ENCODE measurements at regions not wholly inside any gene's neighbourhood (a gene's known extent, or its start where the extent isn't known, plus 50 kb on each side); places are given as distances from the start of the nearest gene placed in this dataset.

- no peaks in the 10 kb centered on the region for H3K36me3 Mint-ChIP-seq (ENCODE audit: low read depth)
- TF ChIP-seq CTCF (IDR thresholded peaks at IDR 0.05), result no peak
- no peak overlapping the region for H3K27ac Mint-ChIP-seq
- peaks cover 5% of the 10 kb centered on the region for H3K4me1 Mint-ChIP-seq
- H3K27me3 Mint-ChIP-seq (ENCODE audit: low read depth, poor library complexity), result peaks cover 3% of the 10 kb centered on the region
- DNase-seq, result no peak
- no peak overlapping the region for H3K4me3 Mint-ChIP-seq
- no peaks in the 10 kb centered on the region for H3K9me3 Mint-ChIP-seq
These were observed 233.7 kb upstream of the NDST3 start for GRCh38 chr4:117800636-117801035.

DNA sequence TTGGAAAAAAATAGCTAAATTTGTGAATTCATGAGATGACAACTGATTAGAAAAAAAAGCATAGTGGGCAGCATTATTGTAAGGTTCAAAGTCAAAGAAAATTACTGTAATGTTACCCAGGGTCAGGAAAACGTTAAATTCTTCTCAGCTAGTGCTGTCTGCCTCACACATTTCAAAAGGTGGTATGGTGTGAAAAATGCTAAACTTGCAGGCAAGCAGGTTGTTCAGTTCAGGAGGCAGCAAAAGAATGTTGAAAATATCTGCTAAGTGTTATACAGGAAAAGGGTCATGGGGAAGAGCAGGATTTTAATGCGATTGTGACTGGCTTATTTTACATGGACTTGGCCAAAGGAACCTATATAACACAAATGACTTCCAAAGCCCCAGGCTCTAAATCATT, 232.5 kb upstream of the NDST3 start:
- TF ChIP-seq CTCF (IDR thresholded peaks at IDR 0.05), result no peak
- H3K36me3 Mint-ChIP-seq (ENCODE audit: low read depth), result no peaks in the 10 kb centered on the region
- H3K27ac Mint-ChIP-seq, result no peak overlapping the region
- no peak for DNase-seq
- H3K9me3 Mint-ChIP-seq, result no peaks in the 10 kb centered on the region
- no peak overlapping the region for H3K4me3 Mint-ChIP-seq
- H3K4me1 Mint-ChIP-seq, result peaks cover 5% of the 10 kb centered on the region
- peaks cover 3% of the 10 kb centered on the region for H3K27me3 Mint-ChIP-seq (ENCODE audit: low read depth, poor library complexity)

GRCh38 chr4:117811731-117812130, 222.6 kb upstream of the NDST3 start:
- no peaks in the 10 kb centered on the region for H3K9me3 Mint-ChIP-seq
- H3K4me1 Mint-ChIP-seq, result peaks cover 8% of the 10 kb centered on the region
- no peak for DNase-seq
- no peak overlapping the region for H3K27ac Mint-ChIP-seq
- H3K4me3 Mint-ChIP-seq, result no peak overlapping the region
- no peaks in the 10 kb centered on the region for H3K36me3 Mint-ChIP-seq (ENCODE audit: low read depth)
- H3K27me3 Mint-ChIP-seq (ENCODE audit: low read depth, poor library complexity), result no peaks in the 10 kb centered on the region
- no peak for TF ChIP-seq CTCF (IDR thresholded peaks at IDR 0.05)

- no peak overlapping the region for H3K27ac Mint-ChIP-seq
- no peaks in the 10 kb centered on the region for H3K27me3 Mint-ChIP-seq (ENCODE audit: low read depth, poor library complexity)
- DNase-seq, result no peak
- no peak for TF ChIP-seq CTCF (IDR thresholded peaks at IDR 0.05)
- H3K4me3 Mint-ChIP-seq, result no peak overlapping the region
- H3K36me3 Mint-ChIP-seq (ENCODE audit: low read depth), result no peaks in the 10 kb centered on the region
- no peaks in the 10 kb centered on the region for H3K9me3 Mint-ChIP-seq
- H3K4me1 Mint-ChIP-seq, result peaks cover 8% of the 10 kb centered on the region
These were observed 219.7 kb upstream of the NDST3 start for GRCh38 chr4:117814277-117815246.

DNA sequence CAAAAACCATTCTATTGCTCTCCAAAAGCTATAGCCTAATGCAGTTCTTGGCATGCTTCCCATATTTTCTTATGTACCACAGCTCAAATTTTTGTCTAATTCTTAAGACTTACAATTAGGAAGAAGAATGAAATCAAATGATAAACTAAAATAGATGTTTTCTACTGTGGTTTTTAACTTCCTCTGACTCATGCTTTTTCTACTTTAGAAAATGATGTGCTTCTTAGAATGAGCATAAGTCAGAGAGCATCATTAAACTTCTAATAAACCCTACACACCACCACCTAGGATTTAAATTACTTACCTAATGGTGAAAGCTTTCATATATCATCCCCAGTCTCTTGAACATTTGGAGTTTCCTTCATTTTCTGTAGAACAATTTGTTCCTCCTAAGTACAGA, 217.0 kb upstream of the NDST3 start:
- H3K9me3 Mint-ChIP-seq, result no peaks in the 10 kb centered on the region
- H3K36me3 Mint-ChIP-seq (ENCODE audit: low read depth), result no peaks in the 10 kb centered on the region
- H3K4me1 Mint-ChIP-seq, result peaks cover 5% of the 10 kb centered on the region
- no peak overlapping the region for H3K27ac Mint-ChIP-seq
- no peak for DNase-seq
- no peak overlapping the region for H3K4me3 Mint-ChIP-seq
- H3K27me3 Mint-ChIP-seq (ENCODE audit: low read depth, poor library complexity), result no peaks in the 10 kb centered on the region
- no peak for TF ChIP-seq CTCF (IDR thresholded peaks at IDR 0.05)

DNA sequence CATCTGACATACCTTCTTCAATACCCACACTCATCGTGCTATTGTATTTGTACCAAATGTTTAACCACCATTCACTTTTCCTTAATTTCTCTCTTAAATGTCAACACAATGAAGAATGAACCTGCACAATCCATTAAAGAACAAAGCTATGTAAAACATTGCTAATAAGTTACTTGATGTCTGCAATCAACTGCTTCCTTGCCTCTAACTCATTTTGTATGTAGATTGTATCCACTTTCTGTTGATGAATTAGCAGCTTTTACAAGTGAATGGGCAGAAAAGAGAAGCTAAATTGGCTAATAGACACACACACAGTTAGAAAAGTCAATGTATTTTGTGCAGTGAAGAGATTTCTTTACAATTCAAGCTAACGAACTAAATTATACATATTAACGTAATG, 212.5 kb upstream of the NDST3 start:
- TF ChIP-seq CTCF (IDR thresholded peaks at IDR 0.05), result no peak
- Mint-ChIP-seq H3K9me3 (peaks cover 5% of the 10 kb centered on the region), H3K36me3 (ENCODE audit: low read depth) (no peaks in the 10 kb centered on the region), H3K27ac (no peak overlapping the region), H3K27me3 (ENCODE audit: low read depth, poor library complexity) (no peaks in the 10 kb centered on the region), H3K4me1 (peaks cover 19% of the 10 kb centered on the region), H3K4me3 (no peak overlapping the region)
- DNase-seq, result no peak
